Muscle of leg (tissue), 3 donors: ENCODE measurements at regions not wholly inside any gene's neighbourhood (a gene's known extent, or its start where the extent isn't known, plus 50 kb on each side); places are given as distances from the start of the nearest gene placed in this dataset.

Experiments used
- DNase-seq: peaks from one replicate; pipeline ENCODE4 v3.0.0; 2013
- H3K27ac ChIP-seq: one replicate; pipeline ENCODE4 v1.5.1; 2013; ENCODE audit warnings: mild to moderate bottlenecking, low read length, control low read depth
- H3K27me3 ChIP-seq: one replicate; pipeline ENCODE4 v1.6.1; 2013; ENCODE audit warnings: low read length; ENCODE audit not compliant: control insufficient read depth, insufficient read depth
- H3K36me3 ChIP-seq: one replicate; pipeline ENCODE4 v1.6.1; 2013; ENCODE audit warnings: low read length; ENCODE audit not compliant: control insufficient read depth, insufficient read depth
- H3K4me1 ChIP-seq: one replicate; pipeline ENCODE4 v1.6.1; 2013; ENCODE audit warnings: low read length; ENCODE audit not compliant: control insufficient read depth, insufficient read depth
- H3K4me3 ChIP-seq: one replicate; pipeline ENCODE4 v1.5.1; 2013; ENCODE audit warnings: low read length, control low read depth
- H3K9me3 ChIP-seq: replicated peaks from 2 replicates; pipeline ENCODE4 v1.6.1; 2013; ENCODE audit warnings: low read depth, low read length; ENCODE audit not compliant: control insufficient read depth
- WGBS: methylation state at CpG from one replicate; pipeline ENCODE4 v1.1.5; 2013; ENCODE audit warnings: missing lambda C conversion rate; ENCODE audit not compliant: insufficient coverage; 5-methylcytosine and 5-hydroxymethylcytosine counted together

DNA sequence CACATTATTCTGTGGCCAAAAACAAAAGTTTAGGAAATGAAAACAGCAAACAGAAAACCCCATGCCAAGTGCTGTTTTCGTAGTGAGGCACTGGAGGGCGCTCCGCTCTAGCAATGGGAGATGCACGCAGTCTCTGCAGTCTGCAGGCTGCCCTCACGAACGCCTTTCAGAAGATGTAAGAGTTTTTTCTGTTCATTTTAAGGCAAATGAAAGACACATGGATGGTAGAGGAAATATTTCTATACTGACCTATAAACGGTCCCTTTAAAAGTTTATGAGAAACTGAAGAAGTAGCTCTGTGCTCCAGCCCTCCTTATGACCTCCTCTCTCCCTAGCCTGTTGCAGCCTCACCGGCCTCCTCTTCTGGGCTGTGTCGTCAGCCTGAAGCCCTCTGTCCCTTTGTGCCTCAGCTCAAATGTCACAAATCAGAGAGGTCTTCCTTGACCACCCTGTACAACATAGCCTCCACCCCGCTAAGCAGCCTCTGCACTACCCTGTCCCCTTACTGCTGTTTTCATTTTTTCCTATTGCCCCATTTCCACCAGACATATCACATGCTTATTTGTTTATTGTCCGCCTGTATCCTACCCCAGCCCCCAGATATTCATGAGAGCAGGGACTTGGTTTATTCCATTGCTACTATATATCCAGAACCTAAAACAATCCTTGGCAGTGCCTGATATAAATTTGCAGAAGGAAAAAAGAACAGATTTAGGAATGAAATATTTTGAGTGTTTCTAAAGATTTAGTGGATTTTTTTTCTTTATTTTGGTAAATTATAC is 116.4 kb downstream of the TM9SF2 start:
- DNase-seq = peak; percentile 46
- Histone ChIP-seq H3K4me3 (no peak overlapping the region), H3K4me1 (no peaks in the 10 kb centered on the region), H3K27ac (no peak overlapping the region), H3K9me3 (no peaks in the 10 kb centered on the region), H3K36me3 (no peaks in the 10 kb centered on the region), H3K27me3 (no peaks in the 10 kb centered on the region)
- WGBS = 38% methylated on average over 4 of the region's 11 CpGs

DNA sequence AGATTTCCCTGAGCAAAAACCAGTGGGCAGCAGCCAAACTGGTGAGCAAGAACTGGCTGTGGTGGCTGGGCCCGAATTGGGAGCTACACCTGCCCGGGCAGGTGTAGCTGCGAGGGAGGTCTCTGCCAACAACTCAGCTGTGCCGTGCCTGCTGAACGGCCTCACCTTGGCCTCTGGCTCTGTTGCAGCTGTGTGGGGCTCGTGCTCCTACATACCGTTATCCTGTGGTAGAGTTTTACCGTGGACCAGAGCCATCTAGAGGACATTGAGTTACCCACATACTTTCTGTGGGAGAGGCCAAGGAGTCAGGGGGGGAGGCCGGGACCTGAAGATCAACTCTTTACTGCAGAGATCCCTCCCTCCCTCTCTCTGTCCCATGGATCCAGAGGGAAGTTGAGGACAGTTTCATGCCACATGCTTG is 113.2 kb downstream of the TM9SF2 start:
- 100% methylated on average over 1 of the region's 9 CpGs for WGBS
- Histone ChIP-seq H3K36me3 (no peaks in the 10 kb centered on the region), H3K27me3 (no peaks in the 10 kb centered on the region), H3K9me3 (no peaks in the 10 kb centered on the region), H3K4me1 (no peaks in the 10 kb centered on the region), H3K4me3 (no peak overlapping the region), H3K27ac (no peak overlapping the region)
- no peak for DNase-seq
